NB4 (cell line): ENCODE measurements at regions not wholly inside any gene's neighbourhood (a gene's known extent, or its start where the extent isn't known, plus 50 kb on each side); places are given as distances from the start of the nearest gene placed in this dataset.

Experiments used
- POLR2A ChIP-seq: IDR thresholded peaks from 2 replicates; pipeline ENCODE4 v1.6.1; 2011; ENCODE audit warnings: mild to moderate bottlenecking; ENCODE audit not compliant: insufficient read length; ENCODE audit errors: extremely low read depth
- TF ChIP-seq, protein P1 (sequence below): IDR thresholded peaks from one replicate; pipeline ENCODE4 v1.5.1; 2012; ENCODE audit warnings: low read depth, low read length

- TF ChIP-seq POLR2A: no peak
- TF ChIP-seq, protein P1, sequence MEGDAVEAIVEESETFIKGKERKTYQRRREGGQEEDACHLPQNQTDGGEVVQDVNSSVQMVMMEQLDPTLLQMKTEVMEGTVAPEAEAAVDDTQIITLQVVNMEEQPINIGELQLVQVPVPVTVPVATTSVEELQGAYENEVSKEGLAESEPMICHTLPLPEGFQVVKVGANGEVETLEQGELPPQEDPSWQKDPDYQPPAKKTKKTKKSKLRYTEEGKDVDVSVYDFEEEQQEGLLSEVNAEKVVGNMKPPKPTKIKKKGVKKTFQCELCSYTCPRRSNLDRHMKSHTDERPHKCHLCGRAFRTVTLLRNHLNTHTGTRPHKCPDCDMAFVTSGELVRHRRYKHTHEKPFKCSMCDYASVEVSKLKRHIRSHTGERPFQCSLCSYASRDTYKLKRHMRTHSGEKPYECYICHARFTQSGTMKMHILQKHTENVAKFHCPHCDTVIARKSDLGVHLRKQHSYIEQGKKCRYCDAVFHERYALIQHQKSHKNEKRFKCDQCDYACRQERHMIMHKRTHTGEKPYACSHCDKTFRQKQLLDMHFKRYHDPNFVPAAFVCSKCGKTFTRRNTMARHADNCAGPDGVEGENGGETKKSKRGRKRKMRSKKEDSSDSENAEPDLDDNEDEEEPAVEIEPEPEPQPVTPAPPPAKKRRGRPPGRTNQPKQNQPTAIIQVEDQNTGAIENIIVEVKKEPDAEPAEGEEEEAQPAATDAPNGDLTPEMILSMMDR: no peak
These were observed 179.9 kb downstream of the ETAA1 start for GRCh38 chr2:67576991-67577390.
